ENCODE measurements at regions not wholly inside any gene's neighbourhood (a gene's known extent, or its start where the extent isn't known, plus 50 kb on each side); places are given as distances from the start of the nearest gene placed in this dataset.

- no peaks in the 10 kb centered on the region for H3K27me3 ChIP-seq (ENCODE audit: control insufficient read depth in 2 of 2, insufficient read depth in 2 of 2, low read length in 2 of 2)
- no peaks in the 10 kb centered on the region for H4K20me1 ChIP-seq (ENCODE audit: insufficient read depth, low read length)
- no peaks in the 10 kb centered on the region for H3K36me3 ChIP-seq (replicated peaks in 1 of 2; ENCODE audit: control insufficient read depth in 1 of 2, insufficient read depth in 2 of 2, low read length in 2 of 2)
- H3K9me3 Mint-ChIP-seq, result peaks cover 0 to 15% (median 7%) of the 10 kb centered on the region in 7 donors
- H3K4me3 ChIP-seq (replicated peaks in 1 of 3; ENCODE audit: low read depth in 2 of 3, low read length in 3 of 3), result no peak overlapping the region
- no peaks in the 10 kb centered on the region for H3K27me3 Mint-ChIP-seq (ENCODE audit: low read depth in 3 of 3)
- no peak overlapping the region for H3K9ac ChIP-seq (ENCODE audit: insufficient read depth, low read length, poor library complexity, severe bottlenecking)
- intact Hi-C loops (cut with micrococcal nuclease), result no loop called here
- DNase-seq, result no peak
- TF ChIP-seq CTCF (IDR thresholded peaks at IDR 0.05), result no peak
- no peaks in the 10 kb centered on the region for H3K79me2 ChIP-seq (ENCODE audit: insufficient read depth, low read length)
- no peak overlapping the region for H2AFZ ChIP-seq (ENCODE audit: insufficient read depth, low read depth, low read length, poor library complexity, severe bottlenecking)
- no peaks in the 10 kb centered on the region for H3K4me1 ChIP-seq (ENCODE audit: control insufficient read depth in 1 of 2, insufficient read depth in 2 of 2, low read length in 2 of 2)
- H3K9me3 ChIP-seq (replicated peaks in 1 of 2; ENCODE audit: control insufficient read depth in 1 of 2, insufficient read depth in 1 of 2, low read length in 2 of 2), result peaks cover 0 to 6% of the 10 kb centered on the region in 2 donors
- no peak overlapping the region for H3K27ac Mint-ChIP-seq
- no peaks in the 10 kb centered on the region for H3K36me3 Mint-ChIP-seq
- no peak overlapping the region for H3K4me3 Mint-ChIP-seq
- no peak overlapping the region for H3K4me2 ChIP-seq (replicated peaks; ENCODE audit: extremely low read depth, low read length, poor library complexity, severe bottlenecking)
- no CpG with 5 or more reads among the region's 1 CpG for WGBS (ENCODE audit: insufficient coverage)
- no peak overlapping the region for H3K27ac ChIP-seq (ENCODE audit: low read depth in 1 of 2, low read length in 2 of 2)
- H3K4me1 Mint-ChIP-seq, result no peaks in the 10 kb centered on the region
These were observed 249.0 kb upstream of the SPOPL start for GRCh38 chr2:138252587-138252986.

- intact Hi-C loops (cut with micrococcal nuclease), result no loop called here
- no peak overlapping the region for H2AFZ ChIP-seq (ENCODE audit: insufficient read depth, low read depth, low read length, poor library complexity, severe bottlenecking)
- H3K4me3 ChIP-seq (replicated peaks in 1 of 3; ENCODE audit: low read depth in 2 of 3, low read length in 3 of 3), result no peak overlapping the region
- Mint-ChIP-seq H3K4me3 (no peak overlapping the region), H3K27me3 (ENCODE audit: low read depth in 3 of 3) (no peaks in the 10 kb centered on the region), H3K27ac (no peak overlapping the region), H3K36me3 (no peaks in the 10 kb centered on the region), H3K4me1 (no peaks in the 10 kb centered on the region), H3K9me3 (peaks cover 0 to 19% (median 7%) of the 10 kb centered on the region in 7 donors)
- H3K27ac ChIP-seq (ENCODE audit: low read depth in 1 of 2, low read length in 2 of 2), result no peak overlapping the region
- no peak for TF ChIP-seq CTCF (IDR thresholded peaks at IDR 0.05)
- H3K4me2 ChIP-seq (replicated peaks; ENCODE audit: extremely low read depth, low read length, poor library complexity, severe bottlenecking), result no peak overlapping the region
- H3K27me3 ChIP-seq (ENCODE audit: control insufficient read depth in 2 of 2, insufficient read depth in 2 of 2, low read length in 2 of 2), result no peaks in the 10 kb centered on the region
- H3K36me3 ChIP-seq (replicated peaks in 1 of 2; ENCODE audit: control insufficient read depth in 1 of 2, insufficient read depth in 2 of 2, low read length in 2 of 2), result no peaks in the 10 kb centered on the region
- no peak overlapping the region for H3K9ac ChIP-seq (ENCODE audit: insufficient read depth, low read length, poor library complexity, severe bottlenecking)
- H3K79me2 ChIP-seq (ENCODE audit: insufficient read depth, low read length), result no peaks in the 10 kb centered on the region
- H3K4me1 ChIP-seq (ENCODE audit: control insufficient read depth in 1 of 2, insufficient read depth in 2 of 2, low read length in 2 of 2), result no peaks in the 10 kb centered on the region
- H3K9me3 ChIP-seq (replicated peaks in 1 of 2; ENCODE audit: control insufficient read depth in 1 of 2, insufficient read depth in 1 of 2, low read length in 2 of 2), result peaks cover 0 to 6% of the 10 kb centered on the region in 2 donors
- no peaks in the 10 kb centered on the region for H4K20me1 ChIP-seq (ENCODE audit: insufficient read depth, low read length)
- no peak for DNase-seq
- WGBS (ENCODE audit: insufficient coverage), result no CpG with 5 or more reads among the region's 1 CpG
These were observed 245.9 kb upstream of the SPOPL start for GRCh38 chr2:138255670-138256069.

Data from CD14-positive monocyte (primary cell).